ENCODE measurements at regions not wholly inside any gene's neighbourhood (a gene's known extent, or its start where the extent isn't known, plus 50 kb on each side); places are given as distances from the start of the nearest gene placed in this dataset.

- TF ChIP-seq CTCF (conservative IDR thresholded peaks at IDR 0.05 in 1 of 2, IDR thresholded peaks at IDR 0.05 in 1 of 2; ENCODE audit: low read depth in 1 of 2, low read length in 2 of 2) (no peak), EZH2 (IDR thresholded peaks at IDR 0.05; ENCODE audit: low read length, missing control alignments) (no peak)
Measured at GRCh38 chr3:144409319-144409718, 437.7 kb downstream of the DIPK2A start.
